Choroid plexus epithelial cell (primary cell): ENCODE measurements at regions not wholly inside any gene's neighbourhood (a gene's known extent, or its start where the extent isn't known, plus 50 kb on each side); places are given as distances from the start of the nearest gene placed in this dataset.

ENCODE experiments used
- DNase-seq: peaks from one replicate; pipeline ENCODE4 v3.0.0-alpha.2; 2010; ENCODE audit warnings: low read depth
- H3K4me3 ChIP-seq: 2 replicates; pipeline ENCODE4 v1.5.1; 2011; ENCODE audit warnings: low read depth, mild to moderate bottlenecking, control low read depth, low read length, moderate library complexity
- TF ChIP-seq, protein P1 (sequence below): conservative IDR thresholded peaks from 2 replicates; pipeline ENCODE4 v1.5.1; 2011; ENCODE audit warnings: low read depth, mild to moderate bottlenecking, control low read depth, inconsistent platforms, low read length, moderate library complexity

DNA sequence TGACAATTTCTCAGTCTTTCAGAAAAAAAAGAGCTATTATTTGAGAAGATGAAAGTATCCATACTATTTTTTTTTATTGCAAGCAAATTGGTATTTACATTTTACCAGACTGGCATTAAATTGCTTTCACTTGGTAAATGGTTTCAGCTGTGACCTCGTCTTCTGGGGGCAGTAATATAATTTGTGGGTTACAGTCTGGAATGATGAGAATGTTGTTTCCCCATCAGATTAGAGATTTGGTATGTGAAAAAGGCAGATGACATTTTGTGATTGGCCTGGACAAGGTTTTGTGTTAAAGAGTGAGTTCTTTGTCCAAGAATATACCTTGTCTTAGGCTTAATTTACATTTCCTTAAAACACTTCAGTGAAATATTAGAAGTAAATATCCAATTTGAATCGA lies 390.1 kb upstream of the ST6GAL2 start:
- H3K4me3 ChIP-seq: no peak overlapping the region
- peak; percentile 2 for DNase-seq
- TF ChIP-seq, protein P1, sequence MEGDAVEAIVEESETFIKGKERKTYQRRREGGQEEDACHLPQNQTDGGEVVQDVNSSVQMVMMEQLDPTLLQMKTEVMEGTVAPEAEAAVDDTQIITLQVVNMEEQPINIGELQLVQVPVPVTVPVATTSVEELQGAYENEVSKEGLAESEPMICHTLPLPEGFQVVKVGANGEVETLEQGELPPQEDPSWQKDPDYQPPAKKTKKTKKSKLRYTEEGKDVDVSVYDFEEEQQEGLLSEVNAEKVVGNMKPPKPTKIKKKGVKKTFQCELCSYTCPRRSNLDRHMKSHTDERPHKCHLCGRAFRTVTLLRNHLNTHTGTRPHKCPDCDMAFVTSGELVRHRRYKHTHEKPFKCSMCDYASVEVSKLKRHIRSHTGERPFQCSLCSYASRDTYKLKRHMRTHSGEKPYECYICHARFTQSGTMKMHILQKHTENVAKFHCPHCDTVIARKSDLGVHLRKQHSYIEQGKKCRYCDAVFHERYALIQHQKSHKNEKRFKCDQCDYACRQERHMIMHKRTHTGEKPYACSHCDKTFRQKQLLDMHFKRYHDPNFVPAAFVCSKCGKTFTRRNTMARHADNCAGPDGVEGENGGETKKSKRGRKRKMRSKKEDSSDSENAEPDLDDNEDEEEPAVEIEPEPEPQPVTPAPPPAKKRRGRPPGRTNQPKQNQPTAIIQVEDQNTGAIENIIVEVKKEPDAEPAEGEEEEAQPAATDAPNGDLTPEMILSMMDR: no peak

- no peak for DNase-seq
- H3K4me3 ChIP-seq: no peak overlapping the region
- TF ChIP-seq, protein P1: no peak
Measured at GRCh38 chr2:107278672-107279071, 392.7 kb upstream of the ST6GAL2 start.

GRCh38 chr2:107281637-107282036 lies 395.7 kb upstream of the ST6GAL2 start:
- TF ChIP-seq, protein P1: no peak
- H3K4me3 ChIP-seq: no peak overlapping the region
- DNase-seq: no peak

DNA sequence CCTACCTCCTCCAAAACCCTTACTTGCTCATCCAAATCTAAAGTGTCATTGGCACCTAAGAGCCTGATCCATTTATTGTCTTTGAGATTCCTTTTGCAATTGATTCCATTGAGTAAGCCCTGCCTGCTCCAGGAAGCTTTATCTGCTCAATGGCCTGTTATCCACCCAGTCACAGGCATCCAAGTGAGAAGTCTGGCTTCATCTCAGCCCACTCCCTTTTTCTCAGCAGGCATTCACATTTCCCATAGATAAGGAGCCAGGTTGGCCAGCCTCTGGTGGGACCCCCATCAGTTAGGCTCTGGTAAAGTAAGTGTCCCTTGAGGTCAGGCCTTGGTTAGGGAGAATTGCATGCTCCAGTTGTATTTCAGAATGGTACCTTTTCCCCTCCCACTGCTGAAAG lies 396.2 kb upstream of the ST6GAL2 start:
- H3K4me3 ChIP-seq: no peak overlapping the region
- DNase-seq: no peak
- TF ChIP-seq, protein P1: no peak

DNA sequence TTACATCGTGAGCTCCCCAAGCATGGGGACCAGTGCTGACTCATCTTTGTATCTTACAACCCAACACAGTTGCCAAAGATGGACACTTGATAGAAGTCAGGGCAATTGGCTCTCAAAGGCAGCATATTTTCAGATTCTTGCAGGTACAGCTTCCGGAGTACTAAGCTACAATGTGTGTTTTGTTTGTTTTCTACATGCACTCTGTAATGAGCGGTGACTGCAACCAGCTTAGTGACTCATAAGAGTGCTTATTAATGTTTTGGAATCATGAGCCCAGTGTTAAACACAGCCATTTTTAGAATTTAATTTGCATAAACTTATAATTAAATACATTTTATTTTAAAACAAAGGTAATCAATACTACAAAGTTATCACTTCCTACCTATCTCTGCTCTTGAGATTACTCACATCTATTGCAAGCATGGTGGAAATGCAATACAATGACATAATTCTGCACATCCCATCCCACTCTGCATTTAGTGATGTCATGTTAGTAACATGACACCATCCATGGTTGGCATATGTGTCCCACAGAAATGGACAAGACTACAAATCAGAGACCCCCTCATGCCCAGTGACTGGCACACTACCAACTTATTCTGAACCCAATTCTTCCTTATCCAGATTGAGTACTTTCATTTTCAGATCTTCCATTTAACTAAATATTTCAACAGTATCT lies 399.8 kb upstream of the ST6GAL2 start:
- TF ChIP-seq, protein P1: no peak
- no peak overlapping the region for H3K4me3 ChIP-seq
- no peak for DNase-seq

GRCh38 chr2:107290041-107290440 lies 404.1 kb upstream of the ST6GAL2 start:
- no peak for DNase-seq
- TF ChIP-seq, protein P1: no peak
- no peak overlapping the region for H3K4me3 ChIP-seq

- H3K4me3 ChIP-seq: no peak overlapping the region
- DNase-seq: peak; percentile 35
- TF ChIP-seq, protein P1: no peak
Measured at GRCh38 chr2:107303964-107304363, 418.0 kb upstream of the ST6GAL2 start.
